HG03108 (cell line): ENCODE measurements at regions not wholly inside any gene's neighbourhood (a gene's known extent, or its start where the extent isn't known, plus 50 kb on each side); places are given as distances from the start of the nearest gene placed in this dataset.
"Not testable (repeated sequence)": the region's sequence is repeated elsewhere in the genome, so short reads cannot be mapped to it uniquely, and the experiment has no call there.

Source experiments
- ATAC-seq: cut with Tn5 transposase; IDR thresholded peaks from one replicate; pipeline ENCODE4 v1.9.1; 2021; ENCODE audit warnings: moderate library complexity; ENCODE audit not compliant: unreplicated experiment

- ATAC-seq, result no peak
Observed at GRCh38 chr12:131192951-131193350, 239.2 kb downstream of the ADGRD1 start.

DNA sequence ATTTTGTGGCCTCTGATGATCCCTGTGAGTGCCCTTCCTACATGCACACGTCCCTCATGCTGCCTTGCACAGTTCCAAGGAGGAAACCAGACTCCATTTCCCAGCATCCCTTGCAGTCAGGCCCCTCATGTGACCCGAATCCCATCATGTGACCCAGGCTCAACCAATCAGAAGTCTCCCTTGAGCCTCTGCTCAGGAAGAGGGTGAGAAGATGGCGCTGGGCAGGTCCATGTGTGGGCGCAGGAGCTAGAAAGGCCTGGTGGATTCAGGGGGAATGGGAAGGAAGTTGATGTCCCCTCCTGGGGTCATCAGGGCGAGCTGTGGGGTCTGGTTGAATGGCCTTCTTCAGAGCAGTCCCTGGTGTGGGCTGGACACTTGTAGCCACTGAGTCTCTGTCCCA is 240.5 kb downstream of the ADGRD1 start:
- no peak for ATAC-seq

DNA sequence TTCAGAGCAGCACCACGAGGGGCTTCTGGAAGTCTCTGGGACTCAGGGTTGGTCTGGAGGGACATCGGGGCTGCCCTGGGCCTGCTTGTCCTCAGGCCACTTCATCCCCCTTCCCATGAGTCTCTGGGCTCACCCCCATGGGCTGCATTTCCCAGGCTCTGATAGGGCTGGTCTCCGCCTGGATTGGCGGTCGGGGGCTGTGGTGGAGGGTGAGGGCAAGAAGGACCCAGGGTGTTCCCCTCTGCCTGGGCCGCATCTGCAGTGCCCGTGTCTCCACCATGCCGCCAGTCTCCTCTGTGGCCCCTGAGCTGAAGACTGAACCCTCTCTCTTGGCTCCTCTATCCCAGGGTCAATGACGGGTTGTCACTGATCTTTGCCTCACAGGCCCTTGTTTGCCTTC is 242.1 kb downstream of the ADGRD1 start:
- no peak for ATAC-seq

GRCh38 chr12:131196220-131196619 is 242.5 kb downstream of the ADGRD1 start:
- no peak for ATAC-seq

- no peak for ATAC-seq
Observed at GRCh38 chr12:131197490-131197889, 243.8 kb downstream of the ADGRD1 start.

- no peak for ATAC-seq
Observed at GRCh38 chr12:131199221-131199620, 245.5 kb downstream of the ADGRD1 start.

DNA sequence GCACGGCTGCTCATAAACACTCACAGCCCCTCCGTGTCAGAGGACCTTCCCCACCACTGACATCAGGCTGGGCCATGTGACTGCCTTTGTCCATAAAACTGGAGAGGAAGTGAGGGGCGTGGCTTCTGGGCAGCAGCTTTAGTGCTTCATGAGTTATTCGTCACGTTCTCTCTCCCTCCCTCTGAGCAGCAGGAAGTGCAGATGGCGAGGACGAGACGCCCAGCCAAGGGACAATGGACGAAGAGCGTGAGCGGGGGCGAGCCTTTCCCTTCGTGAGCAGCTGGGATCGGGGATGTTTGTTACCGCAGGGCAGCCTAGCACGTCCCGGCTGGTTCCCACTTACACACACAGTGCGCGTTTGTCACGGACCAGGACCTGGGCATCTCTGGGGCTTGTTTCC is 248.2 kb downstream of the ADGRD1 start:
- ATAC-seq, result not testable (repeated sequence)

- ATAC-seq, result no peak
Observed at GRCh38 chr12:131202592-131203378, 249.1 kb downstream of the ADGRD1 start.

DNA sequence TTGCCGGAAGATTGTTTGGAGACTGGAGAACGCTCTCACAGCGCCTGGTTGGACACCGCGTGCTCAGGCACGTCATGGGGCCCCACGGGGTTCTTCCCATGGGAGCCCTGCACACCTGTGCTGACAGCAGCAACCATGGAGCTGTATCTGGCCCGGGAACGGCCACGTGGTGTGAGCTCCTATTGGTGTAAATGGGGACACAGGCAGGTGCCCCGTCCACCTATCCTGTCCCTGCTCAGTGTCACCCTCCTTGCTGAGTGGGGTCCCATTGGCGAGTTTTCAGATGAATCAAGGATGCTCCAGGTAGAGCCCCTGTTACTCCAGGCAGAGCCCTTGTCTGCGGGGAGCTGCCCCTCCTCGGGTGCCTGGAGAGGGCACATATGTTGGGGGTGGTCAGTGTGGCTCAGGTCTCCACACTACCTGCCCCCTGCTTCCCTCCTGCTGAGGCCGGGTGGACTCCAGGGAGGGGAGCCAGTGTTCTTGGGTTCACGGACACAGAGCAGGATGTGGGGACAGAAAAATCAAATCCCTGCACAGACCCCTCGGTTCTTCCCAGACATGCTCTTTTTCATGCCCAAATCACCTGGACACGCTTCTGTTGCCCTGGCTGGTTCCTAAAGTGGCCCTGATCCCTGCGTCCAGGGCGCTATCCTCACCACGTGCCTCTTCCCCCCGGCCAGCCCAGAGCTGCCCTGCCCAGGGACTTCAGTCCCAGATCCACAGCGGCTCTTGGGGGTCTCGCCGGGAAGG is 250.1 kb downstream of the ADGRD1 start:
- no peak for ATAC-seq

GRCh38 chr12:131204416-131205274 is 250.9 kb downstream of the ADGRD1 start:
- no peak for ATAC-seq

GRCh38 chr12:131205275-131205933 is 251.7 kb downstream of the ADGRD1 start:
- ATAC-seq, result not testable (repeated sequence)

DNA sequence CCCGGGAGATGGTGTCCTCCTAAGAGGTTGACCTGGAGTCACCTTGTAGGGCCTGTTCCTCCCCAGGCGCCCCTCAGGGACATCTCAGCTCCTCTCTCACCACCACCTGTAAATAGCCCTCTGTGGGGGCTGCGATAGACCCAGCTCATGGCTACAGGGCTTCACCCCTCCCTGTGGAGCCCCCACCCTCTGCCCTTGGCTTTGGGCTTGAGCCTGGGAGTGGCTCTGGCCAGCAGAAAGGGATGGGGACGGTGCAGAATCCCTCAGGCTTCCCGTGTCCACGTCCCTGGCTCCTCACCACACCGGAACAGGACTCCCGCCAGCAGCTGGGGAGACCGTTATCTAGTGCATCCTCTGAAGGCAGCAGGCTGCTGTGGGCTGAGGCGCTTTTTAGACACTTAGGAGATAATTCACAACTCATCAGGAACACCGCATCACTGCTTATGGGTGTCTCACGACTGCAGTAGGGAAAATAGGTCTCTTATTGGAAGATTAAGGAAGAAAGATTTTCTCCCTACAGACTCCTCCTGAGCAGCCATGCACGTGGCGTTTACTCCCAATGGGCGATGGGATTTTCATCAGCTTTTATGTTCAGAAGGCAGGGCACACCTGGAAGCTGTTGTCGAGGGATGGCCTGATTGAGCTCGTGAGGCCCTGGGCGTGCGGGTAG is 253.1 kb downstream of the ADGRD1 start:
- not testable (repeated sequence) for ATAC-seq

- ATAC-seq, result not testable (repeated sequence)
Observed at GRCh38 chr12:131207300-131207660, 253.6 kb downstream of the ADGRD1 start.

GRCh38 chr12:131207841-131208240 is 254.1 kb downstream of the ADGRD1 start:
- not testable (repeated sequence) for ATAC-seq

GRCh38 chr12:131208425-131208824 is 254.7 kb downstream of the ADGRD1 start:
- ATAC-seq, result no peak

- ATAC-seq, result no peak
Observed at GRCh38 chr12:131209082-131210070, 255.7 kb downstream of the ADGRD1 start.

DNA sequence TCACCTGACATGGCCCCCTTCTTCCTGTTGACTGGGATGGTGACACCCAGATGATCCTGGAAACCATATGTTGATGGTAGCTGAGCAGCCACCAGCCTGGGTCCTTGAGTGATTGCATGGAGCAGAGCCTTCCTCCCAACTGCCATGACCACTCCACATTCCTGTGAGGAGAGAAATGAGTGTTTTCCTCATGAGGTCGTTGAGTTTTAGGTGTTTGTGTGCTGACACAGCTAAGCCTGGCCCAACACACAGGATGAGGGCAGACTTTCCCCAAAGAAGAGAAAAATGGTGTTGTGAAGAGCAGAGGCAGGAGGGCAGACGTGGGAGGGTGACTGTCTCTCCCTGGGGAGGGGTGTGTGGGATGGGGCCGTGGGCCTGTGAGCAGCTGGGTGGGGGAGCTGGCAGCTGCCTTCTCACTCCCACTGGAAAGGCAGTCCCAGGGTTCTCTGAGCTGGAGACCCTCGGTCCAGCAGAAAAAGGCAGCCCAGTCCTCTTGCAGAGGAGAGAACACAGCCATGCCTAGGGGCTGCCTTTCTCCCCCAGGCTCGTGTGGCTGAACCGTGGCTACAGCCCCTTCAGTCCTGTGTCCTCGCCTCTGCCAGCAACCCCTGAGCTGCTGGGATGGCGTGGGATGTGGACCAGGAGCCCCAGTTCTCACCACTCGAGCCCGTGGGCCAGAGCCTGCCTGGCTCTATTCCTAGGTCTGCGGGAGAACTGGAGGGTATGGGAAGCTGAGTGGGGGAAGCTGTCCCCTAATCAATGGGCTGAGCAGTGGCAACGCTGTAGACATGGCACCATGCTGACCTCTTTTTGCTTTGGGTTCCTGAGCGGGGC is 257.0 kb downstream of the ADGRD1 start:
- ATAC-seq, result no peak

- no peak for ATAC-seq
Observed at GRCh38 chr12:131211340-131211938, 257.7 kb downstream of the ADGRD1 start.
